SK-N-SH (cell line): ENCODE measurements at regions not wholly inside any gene's neighbourhood (a gene's known extent, or its start where the extent isn't known, plus 50 kb on each side); places are given as distances from the start of the nearest gene placed in this dataset.

Experiments
- CTCF ChIA-PET: fragments of 300-600, 350-600 bp; formaldehyde crosslinking; extraction: SDS; loops from one replicate; lab custom pipeline; 2021; lab: Yijun Ruan, JAX
- POLR2A ChIA-PET: fragments of 350-600 bp; sonication (Branson Sonifier 250); formaldehyde crosslinking; extraction: SDS; loops from one replicate; lab custom pipeline; 2020; ENCODE audit warnings: antibody characterized with exemption, inconsistent platforms; lab: Yijun Ruan, JAX
- DNase-seq: peaks from one replicate; pipeline ENCODE4 v3.0.0; 2012
- H2AFZ ChIP-seq: fragments of 200-600 bp; sonication (generic); 2 replicates; pipeline ENCODE4 v1.8.1; 2016; ENCODE audit warnings: antibody characterized with exemption, mild to moderate bottlenecking, low read depth
- H3F3A ChIP-seq: fragments of 200-600 bp; sonication (generic); replicated peaks from 2 replicates; pipeline ENCODE3; 2016; ENCODE audit warnings: antibody characterized with exemption, mild to moderate bottlenecking; ENCODE audit not compliant: insufficient read depth
- H3K27ac ChIP-seq, 2 experiments: fragments of 200-500 bp in 1 of 2; fragments of 200-600 bp in 1 of 2; sonication (Bioruptor generic) in 1 of 2; sonication (generic), shearing (Covaris generic) in 1 of 2; 2 replicates each; pipeline versions ENCODE4 v1.5.1 to v1.6.1; 2014 to 2016; ENCODE audit warnings: low read depth in 2 of 2, inconsistent platforms in 1 of 2, low read length in 1 of 2, mild to moderate bottlenecking in 1 of 2, mixed read lengths in 1 of 2
- H3K27me3 ChIP-seq: fragments of 200-600 bp; sonication (generic), shearing (Covaris generic); 2 replicates; pipeline ENCODE4 v1.6.1; 2016; ENCODE audit warnings: mixed run types; ENCODE audit not compliant: insufficient read depth
- H3K36me3 ChIP-seq, 2 experiments: fragments of 200-500 bp in 1 of 2; fragments of 200-600 bp in 1 of 2; sonication (Bioruptor generic) in 1 of 2; sonication (generic) in 1 of 2; replicated peaks in 1 of 2; 2 replicates each; pipeline versions ENCODE3 to v1.5.1; 2014 to 2016; ENCODE audit warnings: low read length in 1 of 2, mild to moderate bottlenecking in 1 of 2; ENCODE audit not compliant: insufficient read depth in 2 of 2, control insufficient read depth in 1 of 2
- H3K4me1 ChIP-seq, 2 experiments: fragments of 200-500 bp in 1 of 2; fragments of 200-600 bp in 1 of 2; sonication (Bioruptor generic) in 1 of 2; sonication (generic), shearing (Covaris generic) in 1 of 2; 2 replicates each; pipeline versions ENCODE4 v1.5.1 to v1.6.1; 2014 to 2016; ENCODE audit warnings: low read depth in 1 of 2, low read length in 1 of 2, mixed run types in 1 of 2; ENCODE audit not compliant: insufficient read depth in 2 of 2, control insufficient read depth in 1 of 2
- H3K4me2 ChIP-seq: fragments of 200-600 bp; sonication (generic), shearing (Covaris generic); 2 replicates; pipeline ENCODE4 v1.6.1; 2017; ENCODE audit warnings: mixed run types
- H3K4me3 ChIP-seq, 2 experiments: fragments of 200-500 bp in 1 of 2; fragments of 200-600 bp in 1 of 2; sonication (Bioruptor generic) in 1 of 2; sonication (generic), shearing (Covaris generic) in 1 of 2; 2 replicates each; pipeline versions ENCODE4 v1.5.1 to v1.8.1; 2014 to 2016; ENCODE audit warnings: low read depth in 2 of 2, inconsistent platforms in 1 of 2, low read length in 1 of 2, mild to moderate bottlenecking in 1 of 2, mixed read lengths in 1 of 2, moderate library complexity in 1 of 2
- H3K79me2 ChIP-seq: fragments of 200-600 bp; sonication (generic); 2 replicates; pipeline ENCODE4 v1.8.1; 2017; ENCODE audit warnings: mild to moderate bottlenecking; ENCODE audit not compliant: insufficient read depth
- H3K9ac ChIP-seq: fragments of 200-600 bp; sonication (generic); 2 replicates; pipeline ENCODE4 v1.6.1; 2017; ENCODE audit warnings: mixed run types
- H3K9me2 ChIP-seq: fragments of 200-600 bp; sonication (generic); 2 replicates; pipeline ENCODE4 v1.6.1; 2017; ENCODE audit warnings: mixed run types
- H3K9me3 ChIP-seq: fragments of 200-600 bp; sonication (generic); 2 replicates; pipeline ENCODE4 v1.6.1; 2017; ENCODE audit warnings: mixed run types, mild to moderate bottlenecking, moderate library complexity
- H4K20me1 ChIP-seq: fragments of 200-600 bp; sonication (generic); 2 replicates; pipeline ENCODE4 v1.6.1; 2017; ENCODE audit warnings: mild to moderate bottlenecking, mixed run types; ENCODE audit not compliant: insufficient read depth
- CTCF ChIP-seq: fragments of 200-600 bp; sonication (generic); IDR thresholded peaks from 2 replicates; pipeline ENCODE4 v1.6.1; 2017; ENCODE audit warnings: antibody characterized with exemption, mild to moderate bottlenecking, moderate library complexity
- EZH2phosphoT487 ChIP-seq: fragments of 200-600 bp; sonication (generic); IDR thresholded peaks from 2 replicates; pipeline ENCODE4 v1.6.1; 2017; ENCODE audit warnings: low read depth, mixed run types, mild to moderate bottlenecking, antibody characterized with exemption, moderate library complexity, borderline replicate concordance
- FOXJ3 ChIP-seq: sonication (generic); formaldehyde crosslinking; IDR thresholded peaks from 2 replicates; pipeline ENCODE4 v1.5.1; 2020; ENCODE audit warnings: mild to moderate bottlenecking, missing genetic modification reagents
- JUND ChIP-seq: IDR thresholded peaks from 2 replicates; pipeline ENCODE4 v1.4.0; 2012
- MEF2A ChIP-seq: IDR thresholded peaks from 2 replicates; pipeline ENCODE4 v1.4.0; 2012; ENCODE audit warnings: low read depth, borderline replicate concordance
- MXI1 ChIP-seq: IDR thresholded peaks from 2 replicates; pipeline ENCODE4 v1.6.1; 2012; ENCODE audit warnings: mild to moderate bottlenecking, low read depth, low read length, improper control_type of control experiment
- POLR2AphosphoS5 ChIP-seq: IDR thresholded peaks from 2 replicates; pipeline ENCODE4 v1.6.1; 2012; ENCODE audit warnings: low read depth, low read length
- RAD21 ChIP-seq: IDR thresholded peaks from 2 replicates; pipeline ENCODE4 v1.6.1; 2012; ENCODE audit warnings: mild to moderate bottlenecking, low read length
- RXRA ChIP-seq: IDR thresholded peaks from 2 replicates; pipeline ENCODE4 v1.4.0; 2012; ENCODE audit warnings: low read depth, mild to moderate bottlenecking, borderline replicate concordance
- TCF12 ChIP-seq: IDR thresholded peaks from 2 replicates; pipeline ENCODE4 v1.4.0; 2012
- USF2 ChIP-seq: fragments of 150-350 bp; IDR thresholded peaks from 2 replicates; pipeline ENCODE4 v1.6.1; 2017; ENCODE audit warnings: antibody characterized with exemption, low read length, low read depth, borderline replicate concordance
- YY1 ChIP-seq: IDR thresholded peaks from 2 replicates; pipeline ENCODE4 v1.4.0; 2012; ENCODE audit warnings: low read depth, mild to moderate bottlenecking
- ZBTB33 ChIP-seq: IDR thresholded peaks from 2 replicates; pipeline ENCODE4 v1.4.0; 2012; ENCODE audit warnings: low read depth, borderline replicate concordance
- WGBS: methylation state at CpG from one replicate; pipeline ENCODE4 v1.1.6; 2017; ENCODE audit warnings: low lambda C conversion rate; 5-methylcytosine and 5-hydroxymethylcytosine counted together
- TF ChIP-seq, protein P1 (sequence below): IDR thresholded peaks from 2 replicates; pipeline ENCODE4; 2012
- TF ChIP-seq, protein P2 (sequence below): fragments of 150-350 bp; IDR thresholded peaks from 2 replicates; pipeline ENCODE4 v1.6.1; 2016; ENCODE audit warnings: mild to moderate bottlenecking, low read depth, low read length

GRCh38 chr11:11034476-11034875 is 176.6 kb upstream of the ZBED5 start:
- Histone ChIP-seq H3K79me2 (no peaks in the 10 kb centered on the region), H3K4me3 (no peak overlapping the region), H4K20me1 (no peaks in the 10 kb centered on the region), H3K27me3 (no peaks in the 10 kb centered on the region; the same call in 1 of the 2 replicates), H3F3A (no peaks in the 10 kb centered on the region), H3K27ac (no peak overlapping the region), H3K9ac (no peak overlapping the region), H3K9me2 (no peaks in the 10 kb centered on the region), H2AFZ (no peak overlapping the region), H3K4me2 (no peak overlapping the region), H3K4me1 (peaks cover 0 to 18% of the 10 kb centered on the region in 2 experiments; a peak in 1 of 4 replicates), H3K36me3 (no peaks in the 10 kb centered on the region), H3K9me3 (no peaks in the 10 kb centered on the region)
- POLR2A ChIA-PET, result no interaction called here
- WGBS, result 68% methylated on average over 5 of the region's 5 CpGs
- DNase-seq, result no peak
- CTCF ChIA-PET, result interaction anchor here (7.7 kb wide), 1 partner anchor 752 kb away, joined by 95 read pairs; no protein-coding TSS in a partner anchor
- TF ChIP-seq MEF2A, result no peak
- TF ChIP-seq, protein P1, sequence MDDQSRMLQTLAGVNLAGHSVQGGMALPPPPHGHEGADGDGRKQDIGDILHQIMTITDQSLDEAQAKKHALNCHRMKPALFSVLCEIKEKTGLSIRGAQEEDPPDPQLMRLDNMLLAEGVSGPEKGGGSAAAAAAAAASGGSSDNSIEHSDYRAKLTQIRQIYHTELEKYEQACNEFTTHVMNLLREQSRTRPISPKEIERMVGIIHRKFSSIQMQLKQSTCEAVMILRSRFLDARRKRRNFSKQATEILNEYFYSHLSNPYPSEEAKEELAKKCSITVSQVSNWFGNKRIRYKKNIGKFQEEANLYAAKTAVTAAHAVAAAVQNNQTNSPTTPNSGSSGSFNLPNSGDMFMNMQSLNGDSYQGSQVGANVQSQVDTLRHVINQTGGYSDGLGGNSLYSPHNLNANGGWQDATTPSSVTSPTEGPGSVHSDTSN, result no peak
- TF ChIP-seq POLR2AphosphoS5, result no peak
- no peak for TF ChIP-seq MXI1
- TF ChIP-seq RXRA, result no peak
- no peak for TF ChIP-seq TCF12
- TF ChIP-seq, protein P2, sequence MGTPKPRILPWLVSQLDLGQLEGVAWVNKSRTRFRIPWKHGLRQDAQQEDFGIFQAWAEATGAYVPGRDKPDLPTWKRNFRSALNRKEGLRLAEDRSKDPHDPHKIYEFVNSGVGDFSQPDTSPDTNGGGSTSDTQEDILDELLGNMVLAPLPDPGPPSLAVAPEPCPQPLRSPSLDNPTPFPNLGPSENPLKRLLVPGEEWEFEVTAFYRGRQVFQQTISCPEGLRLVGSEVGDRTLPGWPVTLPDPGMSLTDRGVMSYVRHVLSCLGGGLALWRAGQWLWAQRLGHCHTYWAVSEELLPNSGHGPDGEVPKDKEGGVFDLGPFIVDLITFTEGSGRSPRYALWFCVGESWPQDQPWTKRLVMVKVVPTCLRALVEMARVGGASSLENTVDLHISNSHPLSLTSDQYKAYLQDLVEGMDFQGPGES, result no peak
- no peak for TF ChIP-seq ZBTB33
- TF ChIP-seq FOXJ3, result no peak
- TF ChIP-seq EZH2phosphoT487, result no peak
- TF ChIP-seq YY1, result no peak
- no peak for TF ChIP-seq CTCF
- no peak for TF ChIP-seq RAD21
- TF ChIP-seq JUND, result no peak
- TF ChIP-seq USF2, result no peak
